H7 (cell line): ENCODE measurements at regions not wholly inside any gene's neighbourhood (a gene's known extent, or its start where the extent isn't known, plus 50 kb on each side); places are given as distances from the start of the nearest gene placed in this dataset.
A peak's percentile ranks its signal among the peaks of the same experiment; 100 is the strongest.

ENCODE experiments used
- DNase-seq: peaks from one replicate; pipeline ENCODE4 v3.0.0; 2012
- H3K27me3 ChIP-seq: 2 replicates; pipeline ENCODE4 v1.6.0; 2011; ENCODE audit warnings: mild to moderate bottlenecking, low read length; ENCODE audit not compliant: control insufficient read depth, insufficient read depth
- H3K36me3 ChIP-seq: replicated peaks from 2 replicates; pipeline ENCODE4 v1.5.1; 2011; ENCODE audit warnings: low read length; ENCODE audit not compliant: control insufficient read depth, insufficient read depth
- H3K4me3 ChIP-seq: 2 replicates; pipeline ENCODE4 v1.5.1; 2011; ENCODE audit warnings: low read depth, mild to moderate bottlenecking, control low read depth, low read length, moderate library complexity; ENCODE audit not compliant: insufficient read depth

GRCh38 chr4:58119298-58119697 lies 1009.1 kb upstream of the IGFBP7 start:
- DNase-seq = no peak
- Histone ChIP-seq H3K4me3 (no peak overlapping the region), H3K36me3 (no peaks in the 10 kb centered on the region), H3K27me3 (no peaks in the 10 kb centered on the region)

- Histone ChIP-seq H3K36me3 (no peaks in the 10 kb centered on the region), H3K4me3 (no peak overlapping the region), H3K27me3 (no peaks in the 10 kb centered on the region)
- DNase-seq = no peak
These were observed 1002.9 kb upstream of the IGFBP7 start for GRCh38 chr4:58113126-58113525.

GRCh38 chr4:58111818-58112217 lies 1001.6 kb upstream of the IGFBP7 start:
- H3K36me3 ChIP-seq = no peaks in the 10 kb centered on the region
- no peaks in the 10 kb centered on the region for H3K27me3 ChIP-seq
- no peak for DNase-seq
- no peak overlapping the region for H3K4me3 ChIP-seq

- Histone ChIP-seq H3K27me3 (no peaks in the 10 kb centered on the region), H3K4me3 (no peak overlapping the region), H3K36me3 (no peaks in the 10 kb centered on the region)
- DNase-seq = peak; percentile 4
These were observed 983.2 kb upstream of the IGFBP7 start for GRCh38 chr4:58093352-58093751.

GRCh38 chr4:58090539-58090938 lies 980.4 kb upstream of the IGFBP7 start:
- Histone ChIP-seq H3K4me3 (no peak overlapping the region), H3K27me3 (no peaks in the 10 kb centered on the region), H3K36me3 (no peaks in the 10 kb centered on the region)
- DNase-seq = no peak

GRCh38 chr4:58081356-58081755 lies 971.2 kb upstream of the IGFBP7 start:
- Histone ChIP-seq H3K4me3 (no peak overlapping the region), H3K36me3 (no peaks in the 10 kb centered on the region), H3K27me3 (no peaks in the 10 kb centered on the region)
- no peak for DNase-seq

- no peak overlapping the region for H3K4me3 ChIP-seq
- H3K36me3 ChIP-seq = no peaks in the 10 kb centered on the region
- no peak for DNase-seq
- no peaks in the 10 kb centered on the region for H3K27me3 ChIP-seq
These were observed 965.5 kb upstream of the IGFBP7 start for GRCh38 chr4:58075724-58076123.

- H3K36me3 ChIP-seq = no peaks in the 10 kb centered on the region
- H3K4me3 ChIP-seq = no peak overlapping the region
- DNase-seq = no peak
- H3K27me3 ChIP-seq = no peaks in the 10 kb centered on the region
These were observed 964.2 kb upstream of the IGFBP7 start for GRCh38 chr4:58074382-58074781.

GRCh38 chr4:58070726-58071125 lies 960.5 kb upstream of the IGFBP7 start:
- no peaks in the 10 kb centered on the region for H3K27me3 ChIP-seq
- DNase-seq = no peak
- H3K36me3 ChIP-seq = no peaks in the 10 kb centered on the region
- no peak overlapping the region for H3K4me3 ChIP-seq

GRCh38 chr4:58064653-58065052 lies 954.5 kb upstream of the IGFBP7 start:
- H3K27me3 ChIP-seq = no peaks in the 10 kb centered on the region
- no peak for DNase-seq
- no peaks in the 10 kb centered on the region for H3K36me3 ChIP-seq
- no peak overlapping the region for H3K4me3 ChIP-seq

- no peak for DNase-seq
- H3K36me3 ChIP-seq = no peaks in the 10 kb centered on the region
- no peaks in the 10 kb centered on the region for H3K27me3 ChIP-seq
- H3K4me3 ChIP-seq = no peak overlapping the region
These were observed 953.4 kb upstream of the IGFBP7 start for GRCh38 chr4:58063404-58064160.

- Histone ChIP-seq H3K36me3 (no peaks in the 10 kb centered on the region), H3K4me3 (no peak overlapping the region), H3K27me3 (no peaks in the 10 kb centered on the region)
- DNase-seq = peak; percentile 1
These were observed 951.8 kb upstream of the IGFBP7 start for GRCh38 chr4:58061967-58062366.

GRCh38 chr4:58050439-58050838 lies 940.3 kb upstream of the IGFBP7 start:
- Histone ChIP-seq H3K27me3 (no peaks in the 10 kb centered on the region), H3K4me3 (no peak overlapping the region), H3K36me3 (no peaks in the 10 kb centered on the region)
- no peak for DNase-seq

- no peak overlapping the region for H3K4me3 ChIP-seq
- H3K27me3 ChIP-seq = no peaks in the 10 kb centered on the region
- no peak for DNase-seq
- no peaks in the 10 kb centered on the region for H3K36me3 ChIP-seq
These were observed 938.3 kb upstream of the IGFBP7 start for GRCh38 chr4:58048491-58048890.

- H3K27me3 ChIP-seq = no peaks in the 10 kb centered on the region
- H3K36me3 ChIP-seq = no peaks in the 10 kb centered on the region
- H3K4me3 ChIP-seq = no peak overlapping the region
- no peak for DNase-seq
These were observed 932.0 kb upstream of the IGFBP7 start for GRCh38 chr4:58042176-58042575.

GRCh38 chr4:57993944-57994343 lies 883.8 kb upstream of the IGFBP7 start:
- H3K4me3 ChIP-seq = no peak overlapping the region
- DNase-seq = no peak
- no peaks in the 10 kb centered on the region for H3K27me3 ChIP-seq
- no peaks in the 10 kb centered on the region for H3K36me3 ChIP-seq
